Ovary (tissue), 3 donors: ENCODE measurements at regions not wholly inside any gene's neighbourhood (a gene's known extent, or its start where the extent isn't known, plus 50 kb on each side); places are given as distances from the start of the nearest gene placed in this dataset.

Experiments used
- CTCF ChIP-seq, 3 donors: fragments of 450-650 bp in 2 of 3; fragments of 200-600 bp in 1 of 3; IDR thresholded peaks; one replicate each; pipeline versions ENCODE4 v1.5.1 to v1.8.0; 2016 to 2022; ENCODE audit warnings: antibody characterized with exemption in 3 of 3, mild to moderate bottlenecking in 1 of 3
- EP300 ChIP-seq: sonication (generic); formaldehyde crosslinking; IDR thresholded peaks from one replicate; pipeline ENCODE4 v1.6.1; 2017; ENCODE audit warnings: antibody characterized with exemption
- POLR2A ChIP-seq: fragments of 450-650 bp; IDR thresholded peaks from one replicate; pipeline ENCODE4 v1.6.1; 2017; ENCODE audit warnings: antibody characterized with exemption, mild to moderate bottlenecking, moderate library complexity
- donor health status: DM: no; HTN: no; CAD: no.

DNA sequence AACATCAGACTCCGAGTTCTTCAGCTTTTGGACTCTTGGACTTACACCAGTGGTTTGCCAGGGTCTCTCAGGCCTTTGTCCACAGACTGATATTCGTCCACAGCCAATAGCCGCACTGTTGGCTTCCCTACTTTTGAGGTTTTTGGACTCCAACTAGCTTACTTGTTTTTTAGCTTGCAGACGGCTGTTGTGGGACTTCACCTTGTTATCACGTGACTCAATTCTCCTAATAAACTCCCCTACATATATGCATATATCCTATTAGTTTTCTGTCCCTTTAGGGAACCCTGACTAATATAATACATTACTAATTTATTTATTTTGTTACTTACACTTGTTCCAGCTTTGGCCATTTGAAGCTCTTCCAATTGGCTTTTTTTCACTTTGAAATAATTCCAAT, 311.3 kb downstream of the BMP2 start:
- TF ChIP-seq CTCF (IDR thresholded peaks at IDR 0.05) (no peak), EP300 (no peak), POLR2A (no peak)
